SK-N-SH (cell line): ENCODE measurements at regions not wholly inside any gene's neighbourhood (a gene's known extent, or its start where the extent isn't known, plus 50 kb on each side); places are given as distances from the start of the nearest gene placed in this dataset.

Experiments
- CTCF ChIA-PET: fragments of 300-600, 350-600 bp; formaldehyde crosslinking; extraction: SDS; loops from one replicate; lab custom pipeline; 2021; lab: Yijun Ruan, JAX
- POLR2A ChIA-PET: fragments of 350-600 bp; sonication (Branson Sonifier 250); formaldehyde crosslinking; extraction: SDS; loops from one replicate; lab custom pipeline; 2020; ENCODE audit warnings: antibody characterized with exemption, inconsistent platforms; lab: Yijun Ruan, JAX
- DNase-seq: peaks from one replicate; pipeline ENCODE4 v3.0.0; 2012
- H2AFZ ChIP-seq: fragments of 200-600 bp; sonication (generic); 2 replicates; pipeline ENCODE4 v1.8.1; 2016; ENCODE audit warnings: antibody characterized with exemption, mild to moderate bottlenecking, low read depth
- H3F3A ChIP-seq: fragments of 200-600 bp; sonication (generic); replicated peaks from 2 replicates; pipeline ENCODE3; 2016; ENCODE audit warnings: antibody characterized with exemption, mild to moderate bottlenecking; ENCODE audit not compliant: insufficient read depth
- H3K27ac ChIP-seq, 2 experiments: fragments of 200-500 bp in 1 of 2; fragments of 200-600 bp in 1 of 2; sonication (Bioruptor generic) in 1 of 2; sonication (generic), shearing (Covaris generic) in 1 of 2; 2 replicates each; pipeline versions ENCODE4 v1.5.1 to v1.6.1; 2014 to 2016; ENCODE audit warnings: low read depth in 2 of 2, inconsistent platforms in 1 of 2, low read length in 1 of 2, mild to moderate bottlenecking in 1 of 2, mixed read lengths in 1 of 2
- H3K27me3 ChIP-seq: fragments of 200-600 bp; sonication (generic), shearing (Covaris generic); 2 replicates; pipeline ENCODE4 v1.6.1; 2016; ENCODE audit warnings: mixed run types; ENCODE audit not compliant: insufficient read depth
- H3K36me3 ChIP-seq, 2 experiments: fragments of 200-500 bp in 1 of 2; fragments of 200-600 bp in 1 of 2; sonication (Bioruptor generic) in 1 of 2; sonication (generic) in 1 of 2; replicated peaks in 1 of 2; 2 replicates each; pipeline versions ENCODE3 to v1.5.1; 2014 to 2016; ENCODE audit warnings: low read length in 1 of 2, mild to moderate bottlenecking in 1 of 2; ENCODE audit not compliant: insufficient read depth in 2 of 2, control insufficient read depth in 1 of 2
- H3K4me1 ChIP-seq, 2 experiments: fragments of 200-500 bp in 1 of 2; fragments of 200-600 bp in 1 of 2; sonication (Bioruptor generic) in 1 of 2; sonication (generic), shearing (Covaris generic) in 1 of 2; 2 replicates each; pipeline versions ENCODE4 v1.5.1 to v1.6.1; 2014 to 2016; ENCODE audit warnings: low read depth in 1 of 2, low read length in 1 of 2, mixed run types in 1 of 2; ENCODE audit not compliant: insufficient read depth in 2 of 2, control insufficient read depth in 1 of 2
- H3K4me2 ChIP-seq: fragments of 200-600 bp; sonication (generic), shearing (Covaris generic); 2 replicates; pipeline ENCODE4 v1.6.1; 2017; ENCODE audit warnings: mixed run types
- H3K4me3 ChIP-seq, 2 experiments: fragments of 200-500 bp in 1 of 2; fragments of 200-600 bp in 1 of 2; sonication (Bioruptor generic) in 1 of 2; sonication (generic), shearing (Covaris generic) in 1 of 2; 2 replicates each; pipeline versions ENCODE4 v1.5.1 to v1.8.1; 2014 to 2016; ENCODE audit warnings: low read depth in 2 of 2, inconsistent platforms in 1 of 2, low read length in 1 of 2, mild to moderate bottlenecking in 1 of 2, mixed read lengths in 1 of 2, moderate library complexity in 1 of 2
- H3K79me2 ChIP-seq: fragments of 200-600 bp; sonication (generic); 2 replicates; pipeline ENCODE4 v1.8.1; 2017; ENCODE audit warnings: mild to moderate bottlenecking; ENCODE audit not compliant: insufficient read depth
- H3K9ac ChIP-seq: fragments of 200-600 bp; sonication (generic); 2 replicates; pipeline ENCODE4 v1.6.1; 2017; ENCODE audit warnings: mixed run types
- H3K9me2 ChIP-seq: fragments of 200-600 bp; sonication (generic); 2 replicates; pipeline ENCODE4 v1.6.1; 2017; ENCODE audit warnings: mixed run types
- H3K9me3 ChIP-seq: fragments of 200-600 bp; sonication (generic); 2 replicates; pipeline ENCODE4 v1.6.1; 2017; ENCODE audit warnings: mixed run types, mild to moderate bottlenecking, moderate library complexity
- H4K20me1 ChIP-seq: fragments of 200-600 bp; sonication (generic); 2 replicates; pipeline ENCODE4 v1.6.1; 2017; ENCODE audit warnings: mild to moderate bottlenecking, mixed run types; ENCODE audit not compliant: insufficient read depth
- CHD2 ChIP-seq: fragments of 150-350 bp; IDR thresholded peaks from 2 replicates; pipeline ENCODE4 v1.6.1; 2018; ENCODE audit warnings: low read length; ENCODE audit not compliant: partially characterized antibody
- EP300 ChIP-seq, 2 experiments: IDR thresholded peaks; 2 replicates each; pipeline versions ENCODE4 v1.4.0 to v1.6.1; 2012; ENCODE audit warnings: borderline replicate concordance in 1 of 2, low read depth in 1 of 2, low read length in 1 of 2
- EZH2phosphoT487 ChIP-seq: fragments of 200-600 bp; sonication (generic); IDR thresholded peaks from 2 replicates; pipeline ENCODE4 v1.6.1; 2017; ENCODE audit warnings: low read depth, mixed run types, mild to moderate bottlenecking, antibody characterized with exemption, moderate library complexity, borderline replicate concordance
- GATA2 ChIP-seq: sonication (generic); formaldehyde crosslinking; IDR thresholded peaks from 2 replicates; pipeline ENCODE4 v1.5.0; 2020; ENCODE audit warnings: mild to moderate bottlenecking, missing genetic modification reagents
- JUND ChIP-seq: IDR thresholded peaks from 2 replicates; pipeline ENCODE4 v1.4.0; 2012
- MEF2A ChIP-seq: IDR thresholded peaks from 2 replicates; pipeline ENCODE4 v1.4.0; 2012; ENCODE audit warnings: low read depth, borderline replicate concordance
- NFIC ChIP-seq: IDR thresholded peaks from 2 replicates; pipeline ENCODE4 v1.4.0; 2012; ENCODE audit warnings: borderline replicate concordance
- NRF1 ChIP-seq: IDR thresholded peaks from 2 replicates; pipeline ENCODE4 v1.6.1; 2012; ENCODE audit warnings: low read depth, mild to moderate bottlenecking, low read length
- POLR2AphosphoS5 ChIP-seq: IDR thresholded peaks from 2 replicates; pipeline ENCODE4 v1.6.1; 2012; ENCODE audit warnings: low read depth, low read length
- RCOR1 ChIP-seq: fragments of 150-350 bp; IDR thresholded peaks from 2 replicates; pipeline ENCODE4 v1.6.1; 2017; ENCODE audit warnings: antibody characterized with exemption, low read length
- RXRA ChIP-seq: IDR thresholded peaks from 2 replicates; pipeline ENCODE4 v1.4.0; 2012; ENCODE audit warnings: low read depth, mild to moderate bottlenecking, borderline replicate concordance
- SIN3A ChIP-seq: IDR thresholded peaks from 2 replicates; pipeline ENCODE4 v1.6.1; 2012; ENCODE audit warnings: low read depth, mild to moderate bottlenecking, low read length, moderate library complexity, borderline replicate concordance
- SMC3 ChIP-seq: IDR thresholded peaks from 2 replicates; pipeline ENCODE4 v1.6.1; 2012; ENCODE audit warnings: low read depth, low read length, improper control_type of control experiment
- TAF1 ChIP-seq: IDR thresholded peaks from 2 replicates; pipeline ENCODE4 v1.6.1; 2012; ENCODE audit warnings: low read depth, mild to moderate bottlenecking, low read length, moderate library complexity, borderline replicate concordance
- TEAD4 ChIP-seq: IDR thresholded peaks from 2 replicates; pipeline ENCODE4 v1.4.0; 2012; ENCODE audit warnings: mild to moderate bottlenecking, borderline replicate concordance; ENCODE audit not compliant: insufficient read depth
- WGBS: methylation state at CpG from one replicate; pipeline ENCODE4 v1.1.6; 2017; ENCODE audit warnings: low lambda C conversion rate; 5-methylcytosine and 5-hydroxymethylcytosine counted together
- TF ChIP-seq, protein P1 (sequence below): fragments of 200-600 bp; sonication (generic); IDR thresholded peaks from 2 replicates; pipeline ENCODE4 v1.6.1; 2017; ENCODE audit warnings: antibody characterized with exemption, mild to moderate bottlenecking, moderate library complexity
- TF ChIP-seq, protein P2 (sequence below): fragments of 150-350 bp; IDR thresholded peaks from 2 replicates; pipeline ENCODE4 v1.6.1; 2017; ENCODE audit warnings: antibody characterized with exemption, low read length, low read depth, borderline replicate concordance

DNA sequence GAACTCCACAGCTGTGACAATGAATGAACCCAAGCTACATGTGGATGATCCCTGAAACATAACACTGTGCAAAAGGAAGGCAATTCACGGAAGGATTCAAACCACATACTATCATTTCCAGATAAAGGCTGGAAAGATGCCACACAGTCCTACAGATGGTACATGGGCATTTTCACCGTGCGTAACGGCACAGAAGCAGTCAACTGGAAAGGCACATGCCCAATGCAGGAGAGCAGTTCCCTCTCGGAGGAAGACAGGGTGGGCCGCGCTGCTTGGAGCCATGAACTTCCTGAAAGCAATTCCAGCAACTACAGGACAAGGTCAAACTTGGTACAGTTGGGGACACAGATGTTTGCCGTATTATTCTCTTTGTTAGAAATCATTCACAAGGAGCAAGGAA, 103.7 kb downstream of the SHANK2 start:
- POLR2A ChIA-PET: no interaction called here
- 38% methylated on average over 8 of the region's 8 CpGs for WGBS
- CTCF ChIA-PET: no interaction called here

DNA sequence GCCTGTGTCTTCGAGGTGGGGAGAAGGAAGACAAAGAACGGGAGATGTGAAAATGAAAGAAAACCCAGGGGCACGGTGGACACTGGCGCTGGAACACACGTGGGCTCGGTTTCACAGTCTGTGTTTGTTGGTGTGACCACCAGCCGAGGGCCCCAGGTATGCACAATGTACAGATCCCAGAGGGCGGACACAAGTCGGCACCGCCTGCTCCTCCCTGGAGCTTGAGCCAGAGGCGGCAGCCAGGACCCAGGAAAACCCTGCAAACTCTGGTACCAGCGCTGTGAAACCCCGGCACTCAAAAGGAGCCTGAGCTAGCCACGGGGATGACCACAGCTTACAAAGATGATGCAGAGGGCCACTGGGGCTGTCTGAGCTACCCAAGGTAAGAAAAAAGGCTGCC, 105.0 kb downstream of the SHANK2 start:
- TF ChIP-seq JUND (no peak), NFIC (no peak), SMC3 (no peak)
- Histone ChIP-seq H3K27ac (no peak overlapping the region), H3K4me2 (no peak overlapping the region), H3K27me3 (no peaks in the 10 kb centered on the region), H3K4me1 (peaks cover 0 to 7% of the 10 kb centered on the region in 2 experiments; a peak in 1 of 4 replicates), H3F3A (no peaks in the 10 kb centered on the region), H2AFZ (no peak overlapping the region), H3K79me2 (no peaks in the 10 kb centered on the region), H3K9me2 (no peaks in the 10 kb centered on the region), H3K36me3 (no peaks in the 10 kb centered on the region), H3K9ac (no peak overlapping the region), H4K20me1 (no peaks in the 10 kb centered on the region), H3K4me3 (no peak overlapping the region), H3K9me3 (no peaks in the 10 kb centered on the region)
- 53% methylated on average over 10 of the region's 14 CpGs for WGBS
- CTCF ChIA-PET: no interaction called here
- POLR2A ChIA-PET: no interaction called here
- DNase-seq: no peak

More for the DNA sequence above, 103.7 kb downstream of the SHANK2 start:
- Histone ChIP-seq H3K4me3 (no peak overlapping the region), H3K36me3 (no peaks in the 10 kb centered on the region), H2AFZ (no peak overlapping the region), H3K9ac (no peak overlapping the region), H3K4me2 (no peak overlapping the region), H3K27ac (no peak overlapping the region), H4K20me1 (no peaks in the 10 kb centered on the region), H3K79me2 (no peaks in the 10 kb centered on the region), H3K9me3 (no peaks in the 10 kb centered on the region), H3F3A (no peaks in the 10 kb centered on the region), H3K9me2 (no peaks in the 10 kb centered on the region), H3K4me1 (peaks cover 0 to 7% of the 10 kb centered on the region in 2 experiments; a peak in 1 of 4 replicates), H3K27me3 (no peaks in the 10 kb centered on the region)
- TF ChIP-seq POLR2AphosphoS5 (no peak), NRF1 (no peak), TAF1 (no peak)
- no peak for DNase-seq

DNA sequence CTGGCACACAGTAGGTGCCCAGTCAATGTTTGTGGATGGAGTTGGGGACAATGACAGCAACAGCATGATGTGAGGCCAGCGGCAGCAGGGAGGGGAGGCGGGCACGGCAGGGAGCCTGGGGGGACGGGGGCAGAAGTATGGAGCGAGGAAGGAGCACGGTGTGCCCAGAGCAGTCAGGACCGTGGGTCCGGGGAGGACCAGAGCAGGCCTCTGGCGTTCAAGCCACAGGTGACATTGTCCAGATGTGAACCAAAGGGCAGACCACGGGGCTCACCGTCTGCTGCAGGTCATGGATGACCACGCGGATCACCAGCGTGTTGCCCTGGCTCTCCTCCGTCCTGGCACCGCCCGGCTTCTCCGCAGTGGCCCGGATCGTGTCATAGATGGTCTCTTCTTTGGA, 105.5 kb downstream of the SHANK2 start:
- ChIA-PET CTCF (no interaction called here), POLR2A (no interaction called here)
- H3K79me2 ChIP-seq: no peaks in the 10 kb centered on the region
- no peak overlapping the region for H3K27ac ChIP-seq
- no peaks in the 10 kb centered on the region for H3K9me2 ChIP-seq
- no peaks in the 10 kb centered on the region for H4K20me1 ChIP-seq
- peaks cover 0 to 7% of the 10 kb centered on the region in 2 experiments; a peak in 1 of 4 replicates for H3K4me1 ChIP-seq
- no peak for DNase-seq
- no peaks in the 10 kb centered on the region for H3K27me3 ChIP-seq
- H3K4me2 ChIP-seq: no peak overlapping the region
- no peak overlapping the region for H3K9ac ChIP-seq
- no peak overlapping the region for H3K4me3 ChIP-seq
- H3K9me3 ChIP-seq: no peaks in the 10 kb centered on the region
- H3K36me3 ChIP-seq: no peaks in the 10 kb centered on the region
- 73% methylated on average over 19 of the region's 20 CpGs for WGBS
- no peaks in the 10 kb centered on the region for H3F3A ChIP-seq
- TF ChIP-seq GATA2 (CRISPR knock-in tag): no peak
- TF ChIP-seq EP300 (IDR thresholded peaks at IDR 0.05; ENCODE audit: borderline replicate concordance in 1 of 2, low read depth in 1 of 2, low read length in 1 of 2): no peak
- no peak for TF ChIP-seq RXRA
- no peak for TF ChIP-seq SMC3
- no peak for TF ChIP-seq TAF1
- no peak for TF ChIP-seq CHD2
- no peak for TF ChIP-seq RCOR1
- no peak for TF ChIP-seq TEAD4
- no peak for TF ChIP-seq POLR2AphosphoS5
- TF ChIP-seq EZH2phosphoT487: no peak
- TF ChIP-seq, protein P1, sequence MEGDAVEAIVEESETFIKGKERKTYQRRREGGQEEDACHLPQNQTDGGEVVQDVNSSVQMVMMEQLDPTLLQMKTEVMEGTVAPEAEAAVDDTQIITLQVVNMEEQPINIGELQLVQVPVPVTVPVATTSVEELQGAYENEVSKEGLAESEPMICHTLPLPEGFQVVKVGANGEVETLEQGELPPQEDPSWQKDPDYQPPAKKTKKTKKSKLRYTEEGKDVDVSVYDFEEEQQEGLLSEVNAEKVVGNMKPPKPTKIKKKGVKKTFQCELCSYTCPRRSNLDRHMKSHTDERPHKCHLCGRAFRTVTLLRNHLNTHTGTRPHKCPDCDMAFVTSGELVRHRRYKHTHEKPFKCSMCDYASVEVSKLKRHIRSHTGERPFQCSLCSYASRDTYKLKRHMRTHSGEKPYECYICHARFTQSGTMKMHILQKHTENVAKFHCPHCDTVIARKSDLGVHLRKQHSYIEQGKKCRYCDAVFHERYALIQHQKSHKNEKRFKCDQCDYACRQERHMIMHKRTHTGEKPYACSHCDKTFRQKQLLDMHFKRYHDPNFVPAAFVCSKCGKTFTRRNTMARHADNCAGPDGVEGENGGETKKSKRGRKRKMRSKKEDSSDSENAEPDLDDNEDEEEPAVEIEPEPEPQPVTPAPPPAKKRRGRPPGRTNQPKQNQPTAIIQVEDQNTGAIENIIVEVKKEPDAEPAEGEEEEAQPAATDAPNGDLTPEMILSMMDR: no peak
- TF ChIP-seq SIN3A: no peak
- no peak for TF ChIP-seq MEF2A
- TF ChIP-seq, protein P2, sequence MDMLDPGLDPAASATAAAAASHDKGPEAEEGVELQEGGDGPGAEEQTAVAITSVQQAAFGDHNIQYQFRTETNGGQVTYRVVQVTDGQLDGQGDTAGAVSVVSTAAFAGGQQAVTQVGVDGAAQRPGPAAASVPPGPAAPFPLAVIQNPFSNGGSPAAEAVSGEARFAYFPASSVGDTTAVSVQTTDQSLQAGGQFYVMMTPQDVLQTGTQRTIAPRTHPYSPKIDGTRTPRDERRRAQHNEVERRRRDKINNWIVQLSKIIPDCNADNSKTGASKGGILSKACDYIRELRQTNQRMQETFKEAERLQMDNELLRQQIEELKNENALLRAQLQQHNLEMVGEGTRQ: no peak
- TF ChIP-seq, all 33 proteins: peak for 0
- H2AFZ ChIP-seq: no peak overlapping the region
